Colonic mucosa (tissue), 4 donors: ENCODE measurements at regions not wholly inside any gene's neighbourhood (a gene's known extent, or its start where the extent isn't known, plus 50 kb on each side); places are given as distances from the start of the nearest gene placed in this dataset.

ENCODE experiments used
- DNase-seq: peaks from one replicate; pipeline ENCODE4 v3.0.0-alpha.2; 2020
- H3K27ac ChIP-seq: fragments of 200-600 bp; one replicate; pipeline ENCODE4 v1.8.0; 2021
- H3K27me3 ChIP-seq: fragments of 200-600 bp; one replicate; pipeline ENCODE4 v1.8.0; 2021
- H3K36me3 ChIP-seq: fragments of 200-600 bp; one replicate; pipeline ENCODE4 v1.8.0; 2021
- H3K4me1 ChIP-seq: fragments of 200-600 bp; one replicate; pipeline ENCODE4 v1.8.0; 2021; ENCODE audit warnings: mild to moderate bottlenecking
- H3K4me3 ChIP-seq: fragments of 200-600 bp; one replicate; pipeline ENCODE4 v1.8.0; 2021
- H3K9ac ChIP-seq, 2 donors: one replicate each; pipeline ENCODE4 v1.7.0; 2013; ENCODE audit warnings: control low read depth in 2 of 2, low read depth in 2 of 2, low read length in 2 of 2
- H3K9me3 ChIP-seq: fragments of 200-600 bp; one replicate; pipeline ENCODE4 v1.8.0; 2021
- intact Hi-C: fragments of 100-400 bp; cut with DNase I; formaldehyde crosslinking; loops from one replicate; pipeline ENCODE4 v1.14.1; 2022
- TF ChIP-seq, protein P1 (sequence below): fragments of 200-600 bp; IDR thresholded peaks from one replicate; pipeline ENCODE4 v1.8.0; 2022; ENCODE audit warnings: antibody characterized with exemption, mild to moderate bottlenecking
- donor health status: healthy.
- donor health status: DM: no; HTN: no; CAD: no.
- donor health status: DM: no; HTN: no; CAD: no.

GRCh38 chr1:72540674-72541073 lies 258.3 kb upstream of the NEGR1 start:
- intact Hi-C loops, result no loop called here
- DNase-seq, result no peak
- H3K27ac ChIP-seq, result no peak overlapping the region
- no peaks in the 10 kb centered on the region for H3K27me3 ChIP-seq
- no peaks in the 10 kb centered on the region for H3K36me3 ChIP-seq
- H3K9ac ChIP-seq, result no peak overlapping the region
- no peaks in the 10 kb centered on the region for H3K4me1 ChIP-seq
- TF ChIP-seq, protein P1, sequence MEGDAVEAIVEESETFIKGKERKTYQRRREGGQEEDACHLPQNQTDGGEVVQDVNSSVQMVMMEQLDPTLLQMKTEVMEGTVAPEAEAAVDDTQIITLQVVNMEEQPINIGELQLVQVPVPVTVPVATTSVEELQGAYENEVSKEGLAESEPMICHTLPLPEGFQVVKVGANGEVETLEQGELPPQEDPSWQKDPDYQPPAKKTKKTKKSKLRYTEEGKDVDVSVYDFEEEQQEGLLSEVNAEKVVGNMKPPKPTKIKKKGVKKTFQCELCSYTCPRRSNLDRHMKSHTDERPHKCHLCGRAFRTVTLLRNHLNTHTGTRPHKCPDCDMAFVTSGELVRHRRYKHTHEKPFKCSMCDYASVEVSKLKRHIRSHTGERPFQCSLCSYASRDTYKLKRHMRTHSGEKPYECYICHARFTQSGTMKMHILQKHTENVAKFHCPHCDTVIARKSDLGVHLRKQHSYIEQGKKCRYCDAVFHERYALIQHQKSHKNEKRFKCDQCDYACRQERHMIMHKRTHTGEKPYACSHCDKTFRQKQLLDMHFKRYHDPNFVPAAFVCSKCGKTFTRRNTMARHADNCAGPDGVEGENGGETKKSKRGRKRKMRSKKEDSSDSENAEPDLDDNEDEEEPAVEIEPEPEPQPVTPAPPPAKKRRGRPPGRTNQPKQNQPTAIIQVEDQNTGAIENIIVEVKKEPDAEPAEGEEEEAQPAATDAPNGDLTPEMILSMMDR, result no peak
- H3K4me3 ChIP-seq, result no peak overlapping the region
- no peaks in the 10 kb centered on the region for H3K9me3 ChIP-seq

DNA sequence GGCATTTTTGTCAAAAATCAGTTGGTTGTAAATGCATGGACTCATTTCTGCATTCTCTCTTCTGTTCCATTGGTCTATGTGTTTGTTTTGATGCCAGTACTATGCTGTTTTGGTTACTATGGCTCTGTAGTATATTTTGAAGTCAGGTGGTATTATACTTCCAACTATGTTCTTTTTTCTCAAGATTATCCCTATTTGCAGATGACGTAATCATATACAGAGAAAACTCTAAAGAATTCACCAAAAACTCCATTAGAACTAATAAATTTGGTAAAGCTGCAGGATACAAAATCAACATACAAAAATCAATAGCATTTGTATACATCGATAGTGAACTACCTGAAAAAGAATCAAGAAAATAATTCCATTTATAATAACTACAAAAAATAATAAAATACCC lies 253.1 kb upstream of the NEGR1 start:
- intact Hi-C loops, result no loop called here
- TF ChIP-seq, protein P1, result no peak
- DNase-seq, result no peak
- Histone ChIP-seq H3K36me3 (no peaks in the 10 kb centered on the region), H3K4me3 (no peak overlapping the region), H3K27me3 (no peaks in the 10 kb centered on the region), H3K4me1 (no peaks in the 10 kb centered on the region), H3K9me3 (no peaks in the 10 kb centered on the region), H3K27ac (no peak overlapping the region), H3K9ac (no peak overlapping the region)

- Histone ChIP-seq H3K9ac (no peak overlapping the region), H3K4me3 (no peak overlapping the region), H3K27me3 (no peaks in the 10 kb centered on the region), H3K9me3 (no peaks in the 10 kb centered on the region), H3K27ac (no peak overlapping the region), H3K36me3 (no peaks in the 10 kb centered on the region), H3K4me1 (no peaks in the 10 kb centered on the region)
- no peak for DNase-seq
- intact Hi-C loops, result no loop called here
- TF ChIP-seq, protein P1, result no peak
These were observed 248.3 kb upstream of the NEGR1 start for GRCh38 chr1:72530646-72531045.

- H3K9ac ChIP-seq, result no peak overlapping the region
- H3K27ac ChIP-seq, result no peak overlapping the region
- H3K36me3 ChIP-seq, result no peaks in the 10 kb centered on the region
- DNase-seq, result no peak
- H3K9me3 ChIP-seq, result no peaks in the 10 kb centered on the region
- H3K4me3 ChIP-seq, result no peak overlapping the region
- TF ChIP-seq, protein P1, result no peak
- intact Hi-C loops, result no loop called here
- H3K4me1 ChIP-seq, result no peaks in the 10 kb centered on the region
- no peaks in the 10 kb centered on the region for H3K27me3 ChIP-seq
These were observed 244.6 kb upstream of the NEGR1 start for GRCh38 chr1:72526926-72527325.

DNA sequence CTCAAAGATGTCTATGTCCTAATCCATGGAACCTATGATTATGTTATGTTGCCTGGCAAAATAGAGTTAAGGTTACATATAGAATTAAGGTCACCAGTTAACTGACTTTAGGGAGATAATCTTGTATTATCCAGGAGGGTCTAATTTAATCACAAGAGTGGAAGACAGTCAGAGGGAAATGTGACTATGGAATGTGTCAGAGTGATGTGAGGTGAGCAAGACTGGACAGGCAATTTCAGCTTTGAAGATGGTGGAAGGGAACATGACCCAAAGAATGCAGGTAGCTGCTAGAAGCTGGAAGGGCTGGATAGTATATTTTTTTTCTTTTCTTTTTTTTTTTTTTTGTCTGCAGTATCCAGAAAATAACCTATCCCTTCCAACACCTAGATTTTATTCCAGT lies 241.7 kb upstream of the NEGR1 start:
- H3K9me3 ChIP-seq, result no peaks in the 10 kb centered on the region
- H3K27me3 ChIP-seq, result no peaks in the 10 kb centered on the region
- no peaks in the 10 kb centered on the region for H3K36me3 ChIP-seq

More for the DNA sequence above, 241.7 kb upstream of the NEGR1 start:
- Histone ChIP-seq H3K27ac (no peak overlapping the region), H3K4me1 (no peaks in the 10 kb centered on the region), H3K9ac (no peak overlapping the region), H3K4me3 (no peak overlapping the region)
- intact Hi-C loops, result no loop called here
- DNase-seq, result no peak
- TF ChIP-seq, protein P1, result no peak
